GM21367 (cell line): ENCODE measurements at regions not wholly inside any gene's neighbourhood (a gene's known extent, or its start where the extent isn't known, plus 50 kb on each side); places are given as distances from the start of the nearest gene placed in this dataset.

Experiments
- ATAC-seq: cut with Tn5 transposase; IDR thresholded peaks from one replicate; pipeline ENCODE4 v1.9.1; 2021; ENCODE audit not compliant: unreplicated experiment

- ATAC-seq, result no peak
These were observed 53.3 kb downstream of the FOXD1 start for GRCh38 chr5:73395256-73395655.

- no peak for ATAC-seq
These were observed 54.0 kb downstream of the FOXD1 start for GRCh38 chr5:73394610-73395009.

- no peak for ATAC-seq
These were observed 54.7 kb downstream of the FOXD1 start for GRCh38 chr5:73393611-73394489.

GRCh38 chr5:73392775-73393174, 55.8 kb downstream of the FOXD1 start:
- ATAC-seq, result no peak

GRCh38 chr5:73391441-73391881, 57.1 kb downstream of the FOXD1 start:
- no peak for ATAC-seq

GRCh38 chr5:73390972-73391371, 57.6 kb downstream of the FOXD1 start:
- no peak for ATAC-seq

- no peak for ATAC-seq
These were observed 59.8 kb downstream of the FOXD1 start for GRCh38 chr5:73388740-73389139.

GRCh38 chr5:73388306-73388684, 60.3 kb downstream of the FOXD1 start:
- no peak for ATAC-seq

- ATAC-seq, result peak; percentile 86
These were observed 60.8 kb downstream of the FOXD1 start for GRCh38 chr5:73387601-73388305.

GRCh38 chr5:73387149-73387591, 61.4 kb downstream of the FOXD1 start:
- no peak for ATAC-seq

GRCh38 chr5:73384861-73385260, 63.7 kb downstream of the FOXD1 start:
- ATAC-seq, result no peak

- no peak for ATAC-seq
These were observed 66.2 kb downstream of the FOXD1 start for GRCh38 chr5:73382401-73382740.

- no peak for ATAC-seq
These were observed 66.8 kb downstream of the FOXD1 start for GRCh38 chr5:73381590-73382400.

GRCh38 chr5:73380710-73381589, 67.6 kb downstream of the FOXD1 start:
- ATAC-seq, result no peak

GRCh38 chr5:73380041-73380440, 68.5 kb downstream of the FOXD1 start:
- no peak for ATAC-seq

- no peak for ATAC-seq
These were observed 69.1 kb downstream of the FOXD1 start for GRCh38 chr5:73379435-73379834.

GRCh38 chr5:73378765-73379164, 69.8 kb downstream of the FOXD1 start:
- ATAC-seq, result no peak

- no peak for ATAC-seq
These were observed 70.5 kb downstream of the FOXD1 start for GRCh38 chr5:73378070-73378469.

- no peak for ATAC-seq
These were observed 71.9 kb downstream of the FOXD1 start for GRCh38 chr5:73376618-73377170.

GRCh38 chr5:73375949-73376348, 72.6 kb downstream of the FOXD1 start:
- no peak for ATAC-seq
